Fibroblast of the aortic adventitia (primary cell): ENCODE measurements at regions not wholly inside any gene's neighbourhood (a gene's known extent, or its start where the extent isn't known, plus 50 kb on each side); places are given as distances from the start of the nearest gene placed in this dataset.
A peak's percentile ranks its signal among the peaks of the same experiment; 100 is the strongest.

Source experiments
- DNase-seq: peaks from one replicate; pipeline ENCODE4 v3.0.0-alpha.2; 2010; ENCODE audit warnings: low read depth
- H3K4me3 ChIP-seq: 2 replicates; pipeline ENCODE4 v1.5.1; 2011; ENCODE audit warnings: low read depth, mild to moderate bottlenecking, control low read depth, low read length, moderate library complexity
- CTCF ChIP-seq: IDR thresholded peaks from 2 replicates; pipeline ENCODE4 v1.5.1; 2011; ENCODE audit warnings: mild to moderate bottlenecking, low read length, control low read depth, inconsistent platforms; ENCODE audit not compliant: insufficient read depth

GRCh38 chr4:141410839-141411238 lies 190.1 kb downstream of the ZNF330 start:
- no peak overlapping the region for H3K4me3 ChIP-seq
- peak; percentile 53 for DNase-seq
- TF ChIP-seq CTCF: no peak

DNA sequence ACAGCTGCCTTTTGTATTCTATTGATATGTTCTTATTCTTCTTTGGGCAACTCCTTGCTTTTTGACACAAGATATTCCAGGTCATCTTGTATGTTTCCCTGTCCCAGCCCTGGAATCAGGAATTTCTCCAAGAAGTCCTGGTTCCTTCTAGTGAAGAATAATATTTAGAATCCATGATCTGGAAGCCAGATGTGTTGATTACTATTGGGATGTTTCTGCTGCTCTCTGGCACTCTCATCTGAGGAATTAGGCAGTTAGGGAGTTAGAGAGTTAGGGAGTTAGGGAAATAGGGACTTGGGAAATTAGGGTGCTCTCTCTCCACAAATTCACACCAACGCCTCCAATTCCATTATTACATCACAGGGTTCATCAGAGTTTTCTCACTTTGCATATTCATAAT lies 191.2 kb downstream of the ZNF330 start:
- no peak overlapping the region for H3K4me3 ChIP-seq
- no peak for DNase-seq
- no peak for TF ChIP-seq CTCF

GRCh38 chr4:141413366-141413765 lies 192.7 kb downstream of the ZNF330 start:
- H3K4me3 ChIP-seq: no peak overlapping the region
- TF ChIP-seq CTCF: no peak
- no peak for DNase-seq

DNA sequence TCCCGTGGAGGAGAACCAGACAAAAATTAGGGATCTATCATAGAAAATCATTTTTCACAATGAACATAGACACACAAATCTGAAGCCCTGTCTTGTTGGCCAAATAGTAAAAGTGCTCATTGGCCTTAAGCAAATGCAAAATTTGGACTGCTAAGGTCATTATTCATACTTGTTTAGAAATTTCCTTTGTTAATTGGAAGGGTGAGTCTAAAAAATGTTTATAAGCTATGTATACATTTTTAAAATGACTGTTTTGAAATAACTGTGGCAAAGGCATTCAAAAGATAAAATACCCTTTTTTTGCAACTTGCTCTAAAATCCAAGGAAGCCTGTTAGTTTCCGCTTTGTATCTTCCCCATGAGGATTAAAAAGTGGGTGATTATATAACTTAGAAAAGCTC lies 195.0 kb downstream of the ZNF330 start:
- H3K4me3 ChIP-seq: no peak overlapping the region
- TF ChIP-seq CTCF: no peak
- DNase-seq: no peak

DNA sequence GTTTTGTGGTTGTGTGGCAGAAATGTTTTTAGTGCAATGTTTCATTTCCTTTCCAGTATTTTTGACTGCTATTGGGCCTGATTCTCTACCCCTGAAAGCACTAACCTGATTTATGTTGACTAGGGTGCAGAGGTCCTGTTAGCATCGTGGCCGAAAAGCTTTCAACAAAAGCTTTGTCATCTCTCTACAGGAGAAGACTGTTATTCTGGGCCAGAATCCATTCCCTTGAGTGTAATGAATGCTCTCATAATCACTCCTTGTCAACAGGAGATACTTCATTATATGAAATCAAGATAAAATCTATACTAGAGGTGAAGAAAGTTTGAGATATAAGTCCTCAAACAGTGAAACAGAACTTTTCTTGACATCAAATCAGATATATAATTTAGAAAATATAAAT lies 195.5 kb downstream of the ZNF330 start:
- no peak overlapping the region for H3K4me3 ChIP-seq
- no peak for TF ChIP-seq CTCF
- DNase-seq: peak; percentile 84

- peak; percentile 81 for DNase-seq
- TF ChIP-seq CTCF: no peak
- H3K4me3 ChIP-seq: no peak overlapping the region
Observed at GRCh38 chr4:141416677-141417363, 196.1 kb downstream of the ZNF330 start.

DNA sequence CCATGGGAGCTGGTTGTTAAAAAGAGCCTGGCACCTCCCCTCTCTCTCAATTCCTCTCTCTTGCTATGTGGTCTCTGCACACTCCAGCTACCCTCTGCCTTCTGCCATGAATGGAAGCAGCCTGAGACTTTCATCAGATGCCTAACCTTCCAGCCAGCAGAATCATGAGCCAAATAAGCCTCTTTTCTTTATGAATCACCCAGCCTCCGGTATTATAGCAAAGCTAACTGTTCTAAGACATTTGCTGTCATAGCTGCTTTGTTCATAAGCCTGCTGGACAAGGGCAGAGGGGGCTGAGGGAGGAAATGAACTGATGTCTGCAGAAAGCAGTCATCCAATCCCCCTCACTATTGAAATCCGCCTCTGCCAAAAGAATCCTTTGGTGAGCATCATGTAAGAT lies 196.7 kb downstream of the ZNF330 start:
- peak; percentile 71 for DNase-seq
- no peak for TF ChIP-seq CTCF
- H3K4me3 ChIP-seq: no peak overlapping the region
